NCI-H82 (cell line): ENCODE measurements at regions not wholly inside any gene's neighbourhood (a gene's known extent, or its start where the extent isn't known, plus 50 kb on each side); places are given as distances from the start of the nearest gene placed in this dataset.
"Not testable (repeated sequence)": the region's sequence is repeated elsewhere in the genome, so short reads cannot be mapped to it uniquely, and the experiment has no call there.

Experiments used
- DNase-seq: peaks from one replicate; lab custom pipeline; 2025; lab: John Stamatoyannopoulos, UW

DNA sequence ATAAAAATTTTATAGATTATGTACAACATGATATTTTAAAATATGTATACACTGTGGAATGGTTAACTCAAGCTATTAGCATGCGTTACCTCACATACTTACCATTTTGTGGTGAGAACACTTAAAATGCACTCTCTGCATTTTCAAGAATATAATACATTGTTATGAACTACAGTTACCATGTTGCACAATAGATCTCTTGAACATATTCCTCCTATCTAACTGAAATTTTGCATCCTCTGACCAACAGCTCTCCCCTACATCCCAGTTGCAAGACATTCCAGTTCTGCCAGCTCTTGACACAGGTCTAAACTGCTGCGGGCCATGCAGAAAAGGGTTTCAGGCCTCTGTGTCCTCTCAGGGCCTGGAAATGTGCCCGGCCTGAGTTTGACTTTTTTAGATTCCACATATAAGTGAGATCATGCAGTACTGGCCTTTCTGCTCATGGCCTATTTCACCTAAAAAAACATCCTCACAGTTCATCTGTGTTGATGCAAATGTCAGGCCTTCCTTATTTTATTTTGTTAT, 113.7 kb downstream of the CDCA7 start:
- DNase-seq = no peak

GRCh38 chr2:173472112-173472511, 117.4 kb downstream of the CDCA7 start:
- no peak for DNase-seq

- no peak for DNase-seq
Measured at GRCh38 chr2:173483137-173483536, 128.5 kb downstream of the CDCA7 start.

DNA sequence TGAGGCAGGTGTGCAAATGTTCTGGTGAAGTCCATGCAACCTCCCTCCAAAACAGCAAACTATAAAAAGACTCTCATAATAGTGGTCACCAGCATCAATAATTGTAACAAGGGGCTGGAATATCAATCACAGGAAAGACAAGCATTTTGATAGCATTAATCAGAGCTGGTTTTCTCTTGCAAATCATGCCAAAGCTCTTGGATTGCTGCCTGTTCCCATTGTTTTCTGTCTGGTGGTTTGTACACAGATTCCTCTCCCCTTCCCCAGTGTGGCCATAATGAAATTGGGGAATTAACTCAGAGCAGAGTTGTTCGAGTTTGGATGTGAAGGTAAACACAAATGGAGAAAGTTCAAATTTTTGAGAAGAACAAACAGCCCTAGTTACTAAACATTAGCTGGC, 134.2 kb downstream of the CDCA7 start:
- DNase-seq = no peak

- no peak for DNase-seq
Measured at GRCh38 chr2:173491418-173491817, 136.7 kb downstream of the CDCA7 start.

DNA sequence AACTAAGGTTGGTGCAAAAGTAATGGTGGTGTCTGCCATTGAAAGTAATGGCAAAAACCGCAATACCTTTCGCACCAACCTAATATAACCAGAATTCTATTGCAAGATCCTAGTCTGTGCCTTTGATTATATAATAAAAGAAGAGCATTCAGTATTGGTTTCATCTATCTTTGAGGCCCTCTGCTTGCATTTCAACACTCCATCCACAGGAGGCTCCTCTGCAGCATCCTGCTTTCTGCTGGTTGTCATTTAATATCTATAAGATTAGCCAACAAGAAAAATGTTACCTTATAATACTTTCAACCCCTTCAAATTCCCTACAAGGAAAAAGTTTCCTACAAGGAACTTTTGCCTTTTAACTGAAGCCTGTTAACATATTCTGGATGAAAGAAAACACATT, 139.2 kb downstream of the CDCA7 start:
- no peak for DNase-seq

DNA sequence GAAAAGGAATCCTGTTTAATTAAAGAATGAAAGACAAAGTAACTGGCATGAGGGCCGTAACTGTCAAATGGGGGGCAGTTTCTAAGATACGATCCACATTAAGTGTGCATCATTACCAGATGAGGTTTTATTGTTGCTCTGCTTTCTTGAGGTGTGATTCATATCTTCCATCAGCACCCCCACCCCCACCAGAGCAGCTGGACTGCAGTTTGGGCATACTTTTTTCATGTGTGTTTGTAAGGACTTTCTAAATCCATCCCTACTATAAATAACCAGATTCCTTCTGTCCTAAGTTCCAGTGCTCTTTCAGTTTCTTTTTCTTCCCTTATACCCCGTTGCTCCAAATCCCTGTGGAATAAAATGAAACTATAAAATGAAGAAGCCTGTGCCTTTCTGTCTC, 142.1 kb downstream of the CDCA7 start:
- no peak for DNase-seq

- DNase-seq = no peak
Measured at GRCh38 chr2:173500953-173501352, 146.3 kb downstream of the CDCA7 start.

- no peak for DNase-seq
Measured at GRCh38 chr2:173502296-173502695, 147.6 kb downstream of the CDCA7 start.

GRCh38 chr2:173511357-173511756, 156.7 kb downstream of the CDCA7 start:
- no peak for DNase-seq

- no peak for DNase-seq
Measured at GRCh38 chr2:173511942-173512341, 157.3 kb downstream of the CDCA7 start.

DNA sequence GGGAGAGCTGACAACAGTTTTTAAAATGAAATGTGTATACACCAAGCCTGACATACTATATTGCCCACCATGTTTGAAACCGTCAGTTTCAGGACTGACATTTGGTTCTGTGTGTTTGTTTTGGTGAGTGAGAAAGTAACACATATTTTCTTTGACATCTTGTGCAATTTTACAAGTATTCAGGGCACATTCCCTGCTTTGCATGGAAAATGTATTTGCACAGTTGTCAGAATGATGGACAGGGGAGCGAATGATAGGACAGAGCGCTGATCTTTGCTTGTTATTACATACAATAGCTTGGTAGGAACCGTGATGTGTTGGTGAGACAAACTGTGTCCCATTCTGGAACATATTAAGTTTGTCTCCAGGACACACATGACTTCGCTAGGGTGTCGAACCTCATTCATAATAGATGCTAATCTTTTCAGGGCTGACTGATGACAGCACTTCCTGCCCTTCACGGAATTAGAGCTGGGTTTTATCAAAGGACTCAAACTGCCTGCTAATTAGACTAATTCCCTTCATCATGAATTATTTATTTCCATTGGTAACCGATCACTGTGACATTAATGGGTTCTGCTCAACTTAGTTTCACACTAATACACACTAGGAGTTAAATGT, 158.5 kb downstream of the CDCA7 start:
- DNase-seq = peak; percentile 16

- DNase-seq = no peak
Measured at GRCh38 chr2:173520918-173521317, 166.2 kb downstream of the CDCA7 start.

DNA sequence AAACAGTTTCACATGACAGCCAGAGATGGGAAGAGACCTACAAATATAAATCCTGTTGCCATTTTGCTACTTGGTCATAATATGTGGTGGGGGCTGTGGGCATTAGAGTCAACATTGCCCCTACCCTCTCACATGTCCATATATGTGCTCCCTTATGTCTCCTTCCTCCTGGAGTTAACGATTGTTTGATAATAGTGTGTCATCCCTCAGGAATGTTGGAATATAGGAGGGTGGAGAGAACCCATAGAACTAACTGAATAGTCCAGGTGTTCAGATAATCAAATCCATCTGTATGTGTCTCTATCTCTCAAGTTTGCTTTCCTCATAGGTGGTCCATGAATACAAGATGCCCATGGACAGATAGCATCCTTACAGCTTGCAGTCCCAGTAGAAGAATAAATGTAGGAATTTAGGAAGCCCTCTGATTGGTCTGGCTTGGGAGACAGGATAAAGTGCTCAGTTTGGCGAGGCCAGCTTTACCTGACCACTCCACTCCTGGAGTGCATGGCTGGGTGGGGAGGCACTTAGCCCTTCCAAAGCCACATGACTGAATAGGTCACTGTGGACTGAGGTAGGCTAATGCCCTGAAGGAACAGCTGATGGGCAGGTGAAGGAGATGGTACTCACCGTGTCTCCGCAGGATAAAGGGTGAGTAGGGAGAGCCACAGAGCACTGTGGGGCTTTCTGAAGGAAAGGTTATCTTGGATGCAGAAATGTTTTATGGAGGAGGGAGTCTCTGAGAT, 166.9 kb downstream of the CDCA7 start:
- DNase-seq = no peak

- DNase-seq = no peak
Measured at GRCh38 chr2:173523497-173523896, 168.8 kb downstream of the CDCA7 start.

GRCh38 chr2:173524256-173524955, 169.7 kb downstream of the CDCA7 start:
- no peak for DNase-seq

DNA sequence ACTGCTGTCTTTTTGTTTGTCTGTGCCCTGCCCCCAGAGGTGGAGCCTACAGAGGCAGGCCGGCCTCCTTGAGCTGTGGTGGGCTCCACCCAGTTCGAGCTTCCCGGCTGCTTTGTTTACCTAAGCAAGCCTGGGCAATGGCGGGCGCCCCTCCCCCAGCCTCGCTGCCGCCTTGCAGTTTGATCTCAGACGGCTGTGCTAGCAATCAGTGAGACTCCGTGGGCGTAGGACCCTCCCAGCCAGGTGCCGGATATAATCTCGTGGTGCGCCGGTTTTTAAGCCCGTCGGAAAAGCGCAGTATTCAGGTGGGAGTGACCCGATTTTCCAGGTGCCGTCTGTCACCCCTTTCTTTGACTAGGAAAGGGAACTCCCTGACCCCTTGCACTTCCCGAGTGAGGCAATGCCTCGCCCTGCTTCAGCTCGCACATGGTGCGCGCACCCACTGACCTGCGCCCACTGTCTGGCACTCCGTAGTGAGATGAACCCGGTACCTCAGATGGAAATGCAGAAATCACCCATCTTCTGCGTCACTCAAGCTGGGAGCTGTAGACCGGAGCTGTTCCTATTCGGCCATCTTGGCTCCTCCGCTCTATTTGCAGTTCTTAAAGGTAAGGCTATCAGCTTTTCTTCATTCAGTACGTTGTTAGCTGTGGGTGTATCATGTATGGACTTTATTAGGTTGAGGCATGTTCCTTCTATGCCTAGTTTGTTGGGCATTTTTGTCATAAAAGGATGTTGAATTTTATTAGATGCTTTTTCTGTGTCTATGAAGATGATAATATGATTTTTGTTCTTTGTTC, 178.3 kb downstream of the CDCA7 start:
- not testable (repeated sequence) for DNase-seq

- no peak for DNase-seq
Measured at GRCh38 chr2:173537694-173538093, 183.0 kb downstream of the CDCA7 start.

- DNase-seq = no peak
Measured at GRCh38 chr2:173539615-173540014, 184.9 kb downstream of the CDCA7 start.

DNA sequence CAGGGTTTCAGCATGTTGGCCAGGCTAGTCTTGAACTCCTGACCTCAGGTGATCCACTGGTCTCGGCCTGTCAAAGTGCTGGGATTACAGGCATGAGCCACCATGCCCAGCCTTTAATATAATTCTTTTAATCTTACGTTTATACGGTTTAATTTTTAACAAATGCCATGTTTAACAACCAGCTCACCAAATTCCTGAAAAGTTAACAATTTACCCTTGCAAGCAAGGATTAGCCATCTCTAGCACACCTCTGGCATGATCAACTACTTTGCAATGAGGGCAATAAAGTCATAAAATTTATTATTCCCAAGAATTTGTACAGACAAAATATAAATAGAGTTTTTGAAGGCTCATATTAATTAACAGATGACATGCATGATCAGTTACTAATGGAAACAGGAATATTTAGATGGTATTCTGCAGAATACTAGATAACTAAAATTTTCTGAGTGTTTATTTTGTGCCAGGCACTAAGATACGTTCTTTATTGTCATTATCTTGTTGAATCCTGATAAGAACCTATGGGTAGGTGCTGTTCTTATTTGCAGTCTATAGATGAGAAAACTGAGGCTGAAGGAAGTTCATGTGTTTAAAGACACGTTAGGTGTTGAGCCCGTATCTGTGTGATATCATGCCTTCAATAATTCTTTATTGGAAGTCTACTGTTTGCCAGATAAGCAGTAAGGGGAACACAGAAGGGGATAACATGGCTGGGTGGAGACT, 190.1 kb downstream of the CDCA7 start:
- DNase-seq = no peak

- DNase-seq = no peak
Measured at GRCh38 chr2:173545364-173545763, 190.7 kb downstream of the CDCA7 start.
